ENCODE measurements at regions not wholly inside any gene's neighbourhood (a gene's known extent, or its start where the extent isn't known, plus 50 kb on each side); places are given as distances from the start of the nearest gene placed in this dataset.

DNA sequence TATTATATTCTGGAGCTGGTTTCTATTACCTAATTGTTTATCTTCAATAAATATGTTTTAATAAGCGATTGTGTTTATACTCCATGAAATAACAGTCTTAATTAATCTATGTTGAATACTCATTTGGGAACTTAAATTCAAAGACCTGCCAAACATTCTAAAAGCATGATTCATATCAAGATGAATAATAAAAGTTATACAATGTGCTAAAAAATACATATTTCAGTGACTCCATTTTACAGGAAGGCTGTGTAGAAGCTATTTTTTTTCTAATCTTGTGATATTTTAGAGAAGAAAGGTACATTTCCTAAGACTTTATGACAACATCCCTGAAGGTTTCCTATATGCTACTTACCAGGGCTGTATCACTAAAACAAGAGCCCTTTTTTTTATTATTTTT is 417.9 kb downstream of the NFIB start:
- BruUV-seq (replicated peaks) = no TSS peak
- ChIA-PET POLR2A (interaction anchor here (0.6 kb wide), 1 partner anchor 61 kb away, joined by 3 read pairs; no protein-coding TSS in a partner anchor), CTCF (interaction anchor here (0.7 to 1.1 kb wide), 3 partner anchors 9 to 22 kb away, joined by 3 to 4 read pairs (median 3); no protein-coding TSS in a partner anchor)
- no peak overlapping the region for H3K4me3 ChIP-seq (replicated peaks in 1 of 3; ENCODE audit: insufficient read depth in 1 of 3, low read depth in 1 of 3, low read length in 3 of 3)
- no peaks in the 10 kb centered on the region for H3K27me3 ChIP-seq (ENCODE audit: control insufficient read depth in 2 of 2, insufficient read depth in 2 of 2, low read length in 2 of 2)
- dilution Hi-C loops (cut with MboI; ENCODE audit: extremely low pct_ligation_motif_present, low sequenced_read_pairs) (no loop called here), intact Hi-C loops (cut with micrococcal nuclease) (loop anchor here (5.0 kb wide), 5 partner anchors 41 to 426 kb away; no protein-coding TSS in a partner anchor)
- H3K4me2 ChIP-seq (ENCODE audit: insufficient read depth, low read length) = peak overlapping the region; percentile 40
- no peaks in the 10 kb centered on the region for H3K36me3 ChIP-seq (ENCODE audit: control insufficient read depth in 2 of 2, extremely low read depth in 1 of 2, insufficient read depth in 2 of 2, low read length in 2 of 2)
- no peaks in the 10 kb centered on the region for H3K9me3 ChIP-seq (replicated peaks; ENCODE audit: control insufficient read depth, insufficient read depth, low read length)
- no peak overlapping the region for H2AFZ ChIP-seq (ENCODE audit: low read depth, low read length)
- no peaks in the 10 kb centered on the region for H3K9me1 ChIP-seq (replicated peaks; ENCODE audit: control insufficient read depth, extremely low read depth, insufficient read depth, low read length)
- no peaks in the 10 kb centered on the region for H4K20me1 ChIP-seq (replicated peaks; ENCODE audit: control insufficient read depth, extremely low read depth, insufficient read depth, low read length)
- H3K9ac ChIP-seq (replicated peaks; ENCODE audit: extremely low read depth, insufficient read depth, low read length) = no peak overlapping the region
- FAIRE-seq = no peak
- H3K27ac ChIP-seq (ENCODE audit: insufficient read depth, low read depth, low read length) = no peak overlapping the region
- no peaks in the 10 kb centered on the region for H3K79me2 ChIP-seq (ENCODE audit: control insufficient read depth, insufficient read depth, low read length)
- peak; percentile 78 for DNase-seq (ENCODE audit: low read depth, low spot score)
- peak; percentile 53 for TF ChIP-seq FOS (IDR thresholded peaks at IDR 0.05; ENCODE audit: borderline replicate concordance, insufficient read depth, low read length)
- TF ChIP-seq POLR2AphosphoS5 (IDR thresholded peaks at IDR 0.05; ENCODE audit: insufficient read depth, low read depth, low read length) = no peak
- TF ChIP-seq MYC (IDR thresholded peaks at IDR 0.05; ENCODE audit: low read depth, low read length) = no peak
- TF ChIP-seq JUN (IDR thresholded peaks at IDR 0.05; ENCODE audit: borderline replicate concordance, insufficient read depth, insufficient read length, low read depth) = peak; percentile 64
- peaks cover 31% of the 10 kb centered on the region for H3K4me1 ChIP-seq (ENCODE audit: control insufficient read depth, extremely low read depth, insufficient read depth, low read length)

DNA sequence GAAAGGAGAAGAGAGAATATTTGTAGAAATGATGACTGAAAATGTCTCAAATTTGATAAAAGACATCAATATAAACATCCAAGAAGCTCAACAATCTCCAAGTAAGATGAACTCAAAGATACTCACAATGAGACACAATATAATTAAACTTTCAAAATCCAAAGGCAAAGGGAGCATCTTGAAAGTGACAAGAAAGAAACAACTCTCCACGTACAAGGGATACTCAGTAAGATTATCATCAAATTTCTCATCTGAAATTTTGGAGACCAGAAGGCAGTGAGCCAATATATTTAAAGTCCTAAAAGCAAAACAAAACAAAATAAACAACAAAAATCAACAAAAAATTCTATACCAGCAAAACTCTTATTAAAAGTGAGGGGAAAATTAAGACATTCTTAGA is 428.7 kb downstream of the NFIB start:
- POLR2A ChIA-PET = no interaction called here
- FAIRE-seq (no peak), DNase-seq (ENCODE audit: low read depth, low spot score) (no peak)
- Histone ChIP-seq H3K27ac (ENCODE audit: insufficient read depth, low read depth, low read length) (no peak overlapping the region), H2AFZ (ENCODE audit: low read depth, low read length) (no peak overlapping the region), H4K20me1 (replicated peaks; ENCODE audit: control insufficient read depth, extremely low read depth, insufficient read depth, low read length) (no peaks in the 10 kb centered on the region), H3K4me1 (ENCODE audit: control insufficient read depth, extremely low read depth, insufficient read depth, low read length) (no peaks in the 10 kb centered on the region), H3K9me3 (replicated peaks; ENCODE audit: control insufficient read depth, insufficient read depth, low read length) (no peaks in the 10 kb centered on the region), H3K4me3 (replicated peaks in 1 of 3; ENCODE audit: insufficient read depth in 1 of 3, low read depth in 1 of 3, low read length in 3 of 3) (no peak overlapping the region), H3K36me3 (ENCODE audit: control insufficient read depth in 2 of 2, extremely low read depth in 1 of 2, insufficient read depth in 2 of 2, low read length in 2 of 2) (no peaks in the 10 kb centered on the region), H3K79me2 (ENCODE audit: control insufficient read depth, insufficient read depth, low read length) (no peaks in the 10 kb centered on the region), H3K4me2 (ENCODE audit: insufficient read depth, low read length) (no peak overlapping the region), H3K9ac (replicated peaks; ENCODE audit: extremely low read depth, insufficient read depth, low read length) (no peak overlapping the region), H3K9me1 (replicated peaks; ENCODE audit: control insufficient read depth, extremely low read depth, insufficient read depth, low read length) (no peaks in the 10 kb centered on the region), H3K27me3 (ENCODE audit: control insufficient read depth in 2 of 2, insufficient read depth in 2 of 2, low read length in 2 of 2) (no peaks in the 10 kb centered on the region)
- BruUV-seq (replicated peaks) = no TSS peak
- intact Hi-C loops (cut with micrococcal nuclease) (no loop called here), dilution Hi-C loops (cut with MboI; ENCODE audit: extremely low pct_ligation_motif_present, low sequenced_read_pairs) (no loop called here)
- CTCF ChIA-PET = interaction anchor here (1.0 to 1.1 kb wide), 2 partner anchors 11 to 14 kb away, joined by 3 to 4 read pairs; no protein-coding TSS in a partner anchor
- TF ChIP-seq MYC (IDR thresholded peaks at IDR 0.05; ENCODE audit: low read depth, low read length) (no peak), FOS (IDR thresholded peaks at IDR 0.05; ENCODE audit: borderline replicate concordance, insufficient read depth, low read length) (no peak), GATA2 (IDR thresholded peaks at IDR 0.05; ENCODE audit: insufficient read depth, insufficient read length, low read depth, low read length) (no peak)

Data from endothelial cell of umbilical vein (primary cell).